ENCODE measurements at regions not wholly inside any gene's neighbourhood (a gene's known extent, or its start where the extent isn't known, plus 50 kb on each side); places are given as distances from the start of the nearest gene placed in this dataset.
A peak's percentile ranks its signal among the peaks of the same experiment; 100 is the strongest.

GRCh38 chr4:125401784-125402183 is 87.0 kb downstream of the FAT4 start:
- Histone ChIP-seq H3K36me3 (replicated peaks; ENCODE audit: control insufficient read depth, insufficient read depth, low read length) (no peaks in the 10 kb centered on the region), H3K27me3 (ENCODE audit: control insufficient read depth, insufficient read depth, low read length) (no peaks in the 10 kb centered on the region), H3K4me3 (ENCODE audit: insufficient read depth, low read depth, low read length) (no peak overlapping the region)
- no peak for DNase-seq

DNA sequence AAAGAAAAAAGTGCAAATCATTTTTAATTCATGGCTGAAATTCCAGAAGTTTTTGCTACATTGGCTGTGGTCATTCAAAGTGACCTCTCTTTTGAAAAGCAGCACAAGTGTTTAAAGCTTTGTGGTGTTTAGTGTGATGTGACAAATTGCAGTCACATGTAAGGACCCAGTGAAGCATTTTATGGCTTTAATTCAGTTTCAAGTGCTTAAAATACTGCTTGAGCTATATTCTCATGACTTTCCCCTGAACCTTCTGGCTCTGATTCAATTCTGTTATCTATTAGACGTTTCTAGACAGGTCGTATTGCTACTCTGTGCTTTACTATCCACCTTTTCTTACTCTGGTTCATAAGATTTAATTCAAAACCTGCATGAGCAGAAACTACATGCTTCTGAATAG is 105.8 kb downstream of the FAT4 start:
- Histone ChIP-seq H3K36me3 (replicated peaks; ENCODE audit: control insufficient read depth, insufficient read depth, low read length) (no peaks in the 10 kb centered on the region), H3K27me3 (ENCODE audit: control insufficient read depth, insufficient read depth, low read length) (no peaks in the 10 kb centered on the region), H3K4me3 (ENCODE audit: insufficient read depth, low read depth, low read length) (no peak overlapping the region)
- no peak for DNase-seq

- Histone ChIP-seq H3K36me3 (replicated peaks; ENCODE audit: control insufficient read depth, insufficient read depth, low read length) (no peaks in the 10 kb centered on the region), H3K4me3 (ENCODE audit: insufficient read depth, low read depth, low read length) (no peak overlapping the region)
- DNase-seq = no peak
Observed at GRCh38 chr4:125421547-125421946, 106.8 kb downstream of the FAT4 start.

DNA sequence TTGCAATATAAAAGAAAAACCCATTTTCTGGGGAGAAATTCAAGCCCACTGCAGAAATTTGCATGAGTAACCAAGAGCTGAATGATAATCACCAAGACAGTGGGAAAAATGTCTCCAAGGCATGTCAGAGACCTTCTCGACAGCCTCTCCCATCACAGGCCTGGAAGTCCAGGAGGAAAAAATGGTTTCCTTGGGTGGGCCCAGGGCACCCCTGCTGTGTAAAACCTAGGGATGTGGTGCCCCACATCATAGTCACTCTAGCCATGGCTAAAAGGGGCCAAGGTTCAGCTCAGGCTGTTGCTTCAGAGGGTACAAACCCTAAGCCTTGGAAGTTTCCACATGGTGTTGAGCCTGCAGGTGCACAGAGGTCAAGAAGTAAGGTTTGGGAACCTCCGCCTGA is 108.4 kb downstream of the FAT4 start:
- DNase-seq = no peak
- Histone ChIP-seq H3K4me3 (ENCODE audit: insufficient read depth, low read depth, low read length) (no peak overlapping the region), H3K27me3 (ENCODE audit: control insufficient read depth, insufficient read depth, low read length) (no peaks in the 10 kb centered on the region), H3K36me3 (replicated peaks; ENCODE audit: control insufficient read depth, insufficient read depth, low read length) (no peaks in the 10 kb centered on the region)

More at GRCh38 chr4:125421547-125421946, 106.8 kb downstream of the FAT4 start:
- no peaks in the 10 kb centered on the region for H3K27me3 ChIP-seq (ENCODE audit: control insufficient read depth, insufficient read depth, low read length)

DNA sequence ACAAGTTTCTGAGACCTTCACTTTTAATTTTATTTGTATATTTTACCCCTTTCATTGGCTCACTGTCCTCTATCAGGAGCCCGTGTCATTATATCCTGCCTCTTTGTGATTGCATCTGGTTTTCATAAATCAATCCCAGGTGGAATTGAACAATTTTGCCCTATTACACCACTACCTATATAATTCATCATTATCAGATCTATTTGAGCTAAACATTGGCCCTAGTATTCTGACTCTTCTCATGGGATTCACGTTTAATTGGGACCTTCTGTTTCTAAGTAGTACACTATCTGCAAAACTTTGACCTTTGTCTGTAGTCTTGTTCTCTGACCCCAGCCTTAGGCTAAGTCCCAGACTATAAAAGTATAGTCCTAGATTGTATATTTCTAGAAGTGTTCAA is 114.1 kb downstream of the FAT4 start:
- no peaks in the 10 kb centered on the region for H3K36me3 ChIP-seq (replicated peaks; ENCODE audit: control insufficient read depth, insufficient read depth, low read length)
- H3K27me3 ChIP-seq (ENCODE audit: control insufficient read depth, insufficient read depth, low read length) = no peaks in the 10 kb centered on the region
- DNase-seq = no peak
- H3K4me3 ChIP-seq (ENCODE audit: insufficient read depth, low read depth, low read length) = no peak overlapping the region

DNA sequence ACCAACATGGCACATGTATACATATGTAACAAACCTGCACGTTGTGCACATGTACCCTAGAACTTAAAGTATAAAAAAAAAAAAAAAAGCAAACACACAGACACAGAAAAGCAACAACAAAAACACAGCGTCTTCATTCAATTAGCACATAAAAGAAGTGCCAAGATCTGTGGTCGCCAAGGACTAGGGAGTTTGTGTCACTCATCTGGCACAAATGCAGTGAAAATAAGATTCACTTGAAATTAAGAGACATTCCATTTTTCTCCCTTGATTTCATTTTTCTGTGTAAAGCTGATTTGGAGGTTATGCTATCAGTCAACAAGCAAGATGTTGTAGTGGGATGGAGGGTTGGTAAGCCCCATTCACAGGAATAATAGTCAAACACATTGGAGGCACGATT is 115.3 kb downstream of the FAT4 start:
- DNase-seq = no peak
- Histone ChIP-seq H3K36me3 (replicated peaks; ENCODE audit: control insufficient read depth, insufficient read depth, low read length) (no peaks in the 10 kb centered on the region), H3K27me3 (ENCODE audit: control insufficient read depth, insufficient read depth, low read length) (no peaks in the 10 kb centered on the region), H3K4me3 (ENCODE audit: insufficient read depth, low read depth, low read length) (no peak overlapping the region)

DNA sequence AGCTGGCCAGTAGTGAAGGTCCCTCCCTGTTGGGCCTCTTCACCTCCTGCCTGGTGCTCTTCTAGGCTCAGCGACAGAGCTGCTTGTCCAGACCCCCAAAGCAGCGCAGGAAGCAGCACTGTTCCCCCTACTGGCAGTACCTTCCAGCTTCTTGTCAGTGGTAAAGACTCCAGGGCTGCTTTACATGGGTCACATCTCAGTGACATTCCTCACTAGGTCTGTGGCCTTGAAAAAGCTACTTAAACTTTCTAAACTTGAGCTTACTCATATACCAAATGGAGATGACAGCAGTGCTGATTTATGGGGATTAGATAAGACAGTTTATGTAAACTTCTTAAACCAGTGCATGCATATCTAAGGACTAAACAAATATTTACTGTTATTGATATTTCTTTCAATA is 117.3 kb downstream of the FAT4 start:
- DNase-seq = peak; percentile 33
- Histone ChIP-seq H3K36me3 (replicated peaks; ENCODE audit: control insufficient read depth, insufficient read depth, low read length) (no peaks in the 10 kb centered on the region), H3K4me3 (ENCODE audit: insufficient read depth, low read depth, low read length) (no peak overlapping the region), H3K27me3 (ENCODE audit: control insufficient read depth, insufficient read depth, low read length) (no peaks in the 10 kb centered on the region)

GRCh38 chr4:125433453-125433852 is 118.7 kb downstream of the FAT4 start:
- H3K27me3 ChIP-seq (ENCODE audit: control insufficient read depth, insufficient read depth, low read length) = no peaks in the 10 kb centered on the region
- H3K4me3 ChIP-seq (ENCODE audit: insufficient read depth, low read depth, low read length) = no peak overlapping the region
- no peak for DNase-seq
- H3K36me3 ChIP-seq (replicated peaks; ENCODE audit: control insufficient read depth, insufficient read depth, low read length) = no peaks in the 10 kb centered on the region

DNA sequence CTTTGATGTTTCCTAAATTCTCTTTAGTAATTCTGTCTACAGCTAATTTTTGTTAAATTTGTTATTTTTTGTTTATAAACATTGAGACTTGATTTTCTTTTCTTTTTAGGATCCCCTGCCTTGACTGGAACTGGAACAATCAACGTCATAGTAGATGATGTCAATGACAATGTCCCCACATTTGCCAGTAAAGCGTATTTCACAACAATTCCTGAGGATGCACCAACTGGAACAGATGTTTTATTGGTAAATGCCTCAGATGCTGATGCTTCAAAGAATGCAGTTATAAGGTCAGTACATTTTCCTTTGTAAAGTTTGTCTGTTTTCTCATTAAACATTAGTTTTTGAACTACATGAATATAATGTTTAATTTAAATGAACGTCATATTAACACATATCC is 119.4 kb downstream of the FAT4 start:
- DNase-seq = no peak
- Histone ChIP-seq H3K27me3 (ENCODE audit: control insufficient read depth, insufficient read depth, low read length) (no peaks in the 10 kb centered on the region), H3K4me3 (ENCODE audit: insufficient read depth, low read depth, low read length) (no peak overlapping the region), H3K36me3 (replicated peaks; ENCODE audit: control insufficient read depth, insufficient read depth, low read length) (no peaks in the 10 kb centered on the region)

- Histone ChIP-seq H3K27me3 (ENCODE audit: control insufficient read depth, insufficient read depth, low read length) (no peaks in the 10 kb centered on the region), H3K4me3 (ENCODE audit: insufficient read depth, low read depth, low read length) (no peak overlapping the region), H3K36me3 (replicated peaks; ENCODE audit: control insufficient read depth, insufficient read depth, low read length) (no peaks in the 10 kb centered on the region)
- no peak for DNase-seq
Observed at GRCh38 chr4:125440814-125441213, 126.1 kb downstream of the FAT4 start.

DNA sequence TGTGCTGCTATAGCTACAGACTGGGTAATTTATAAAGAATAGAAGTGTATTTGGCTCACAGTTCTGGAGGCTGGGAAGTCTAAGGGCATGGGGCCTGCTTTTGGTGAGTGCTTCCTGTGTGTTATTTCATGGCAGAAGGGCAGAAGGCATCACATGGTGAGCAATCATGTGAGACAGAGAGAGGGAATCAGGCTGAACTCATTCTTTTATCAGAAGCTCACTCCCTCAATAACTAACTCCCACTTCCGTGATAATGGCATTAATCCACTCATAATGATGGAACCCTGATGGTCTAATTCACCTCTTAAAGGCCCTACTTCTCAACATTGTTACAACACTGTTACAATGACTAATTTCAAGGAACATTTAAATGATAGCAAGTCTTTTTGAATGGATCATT is 129.4 kb downstream of the FAT4 start:
- no peaks in the 10 kb centered on the region for H3K36me3 ChIP-seq (replicated peaks; ENCODE audit: control insufficient read depth, insufficient read depth, low read length)
- no peak overlapping the region for H3K4me3 ChIP-seq (ENCODE audit: insufficient read depth, low read depth, low read length)
- no peak for DNase-seq
- H3K27me3 ChIP-seq (ENCODE audit: control insufficient read depth, insufficient read depth, low read length) = no peaks in the 10 kb centered on the region

- Histone ChIP-seq H3K4me3 (ENCODE audit: insufficient read depth, low read depth, low read length) (no peak overlapping the region), H3K27me3 (ENCODE audit: control insufficient read depth, insufficient read depth, low read length) (no peaks in the 10 kb centered on the region), H3K36me3 (replicated peaks; ENCODE audit: control insufficient read depth, insufficient read depth, low read length) (no peaks in the 10 kb centered on the region)
- DNase-seq = no peak
Observed at GRCh38 chr4:125445525-125445924, 130.8 kb downstream of the FAT4 start.

- Histone ChIP-seq H3K27me3 (ENCODE audit: control insufficient read depth, insufficient read depth, low read length) (no peaks in the 10 kb centered on the region), H3K4me3 (ENCODE audit: insufficient read depth, low read depth, low read length) (no peak overlapping the region), H3K36me3 (replicated peaks; ENCODE audit: control insufficient read depth, insufficient read depth, low read length) (no peaks in the 10 kb centered on the region)
- DNase-seq = no peak
Observed at GRCh38 chr4:125447551-125448290, 133.0 kb downstream of the FAT4 start.

DNA sequence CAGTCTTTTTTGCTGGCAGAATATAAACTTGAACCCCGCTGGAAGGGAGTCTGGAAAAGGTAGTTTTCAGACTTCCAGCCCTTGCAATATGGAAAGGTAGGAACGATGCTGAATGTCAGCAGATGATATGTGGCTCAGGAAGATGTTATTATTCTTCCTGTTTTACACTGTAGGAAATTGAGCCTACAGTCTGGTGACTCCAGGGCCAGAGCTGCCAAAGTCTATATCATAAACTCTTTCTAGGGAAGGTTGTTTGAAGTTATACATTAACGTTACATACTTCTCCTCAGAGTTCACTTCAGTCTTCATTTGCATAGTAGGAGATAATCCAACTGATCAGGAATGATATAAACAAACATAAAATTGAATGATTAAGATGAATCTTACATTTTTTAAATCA is 141.3 kb downstream of the FAT4 start:
- no peak for DNase-seq
- no peaks in the 10 kb centered on the region for H3K27me3 ChIP-seq (ENCODE audit: control insufficient read depth, insufficient read depth, low read length)
- H3K36me3 ChIP-seq (replicated peaks; ENCODE audit: control insufficient read depth, insufficient read depth, low read length) = no peaks in the 10 kb centered on the region
- no peak overlapping the region for H3K4me3 ChIP-seq (ENCODE audit: insufficient read depth, low read depth, low read length)

DNA sequence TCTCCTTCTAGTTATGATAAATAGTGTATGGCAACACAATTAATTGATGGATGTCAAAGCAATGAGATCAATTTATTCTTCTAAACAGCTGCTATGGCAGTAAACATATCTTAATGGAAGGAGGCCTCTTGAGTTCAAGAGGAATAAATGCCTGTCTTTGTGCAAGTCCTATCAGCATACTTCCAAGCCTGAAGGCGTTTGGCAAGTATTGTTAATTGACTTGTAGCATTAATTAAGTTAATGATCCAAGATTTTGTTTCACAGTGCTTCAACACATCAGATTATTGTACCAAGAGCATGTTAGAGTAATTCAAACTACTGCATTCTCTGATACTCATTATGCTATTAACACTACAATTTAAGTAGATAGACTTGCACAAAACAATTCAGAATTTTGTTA is 144.8 kb downstream of the FAT4 start:
- no peaks in the 10 kb centered on the region for H3K27me3 ChIP-seq (ENCODE audit: control insufficient read depth, insufficient read depth, low read length)
- no peak overlapping the region for H3K4me3 ChIP-seq (ENCODE audit: insufficient read depth, low read depth, low read length)
- no peaks in the 10 kb centered on the region for H3K36me3 ChIP-seq (replicated peaks; ENCODE audit: control insufficient read depth, insufficient read depth, low read length)
- DNase-seq = no peak

Measured in H7 (cell line).